Body of pancreas (tissue), 4 donors: ENCODE measurements at regions not wholly inside any gene's neighbourhood (a gene's known extent, or its start where the extent isn't known, plus 50 kb on each side); places are given as distances from the start of the nearest gene placed in this dataset.

Experiments
- ATAC-seq: fragments of 150-250 bp; one replicate; pipeline ENCODE4 v1.9.1; 2016
- DNase-seq, 4 donors: peaks; one replicate each; pipeline ENCODE4 v3.0.0-alpha.2; 2019
- H3K27ac ChIP-seq, 4 donors: fragments of 200-600 bp; sonication (generic); 1 replicate in 3 of 4; 2 replicates in 1 of 4; pipeline versions ENCODE4 v1.5.1 to v1.6.1; 2016 to 2019; ENCODE audit warnings: mild to moderate bottlenecking in 1 of 4, mixed read lengths in 1 of 4, moderate library complexity in 1 of 4
- H3K27me3 ChIP-seq, 2 donors: fragments of 200-600 bp; sonication (generic); one replicate each; pipeline ENCODE4 v1.6.0; 2016; ENCODE audit warnings: mild to moderate bottlenecking in 1 of 2
- H3K36me3 ChIP-seq, 2 donors: fragments of 200-600 bp; sonication (generic); replicated peaks in 1 of 2; 2 replicates each; pipeline ENCODE4 v1.5.1; 2016; ENCODE audit warnings: low read depth in 2 of 2; ENCODE audit not compliant: insufficient read depth in 1 of 2
- H3K4me1 ChIP-seq: fragments of 200-600 bp; sonication (generic); one replicate; pipeline ENCODE4 v1.6.0; 2016
- H3K4me3 ChIP-seq, 2 donors: fragments of 200-600 bp; sonication (generic); 1 replicate in 1 of 2; 2 replicates in 1 of 2; pipeline ENCODE4 v1.5.1; 2016 to 2019
- H3K9me3 ChIP-seq, 3 donors: fragments of 200-600 bp; sonication (generic); 1 replicate in 2 of 3; 2 replicates in 1 of 3; pipeline ENCODE4 v1.5.1; 2016
- POLR2A ChIP-seq, 3 donors: fragments of 450-650 bp; IDR thresholded peaks; one replicate each; pipeline ENCODE4 v1.6.1; 2016; ENCODE audit warnings: antibody characterized with exemption in 3 of 3, mild to moderate bottlenecking in 2 of 3
- WGBS, 2 donors: methylation state at CpG; one replicate each; pipeline ENCODE4 v1.1.5; 2017; 5-methylcytosine and 5-hydroxymethylcytosine counted together
- intact Hi-C: fragments of 100-400 bp; cut with DNase I; formaldehyde crosslinking; loops from one replicate; pipeline ENCODE4 v1.15.1; 2023
- TF ChIP-seq, protein P1 (sequence below), 7 experiments: fragments of 450-650 bp in 4 of 7; fragments of 200-600 bp in 3 of 7; sonication (generic) in 3 of 7; IDR thresholded peaks; one replicate each; pipeline ENCODE4 v1.5.1; 2016 to 2019; ENCODE audit warnings: antibody characterized with exemption in 7 of 7

DNA sequence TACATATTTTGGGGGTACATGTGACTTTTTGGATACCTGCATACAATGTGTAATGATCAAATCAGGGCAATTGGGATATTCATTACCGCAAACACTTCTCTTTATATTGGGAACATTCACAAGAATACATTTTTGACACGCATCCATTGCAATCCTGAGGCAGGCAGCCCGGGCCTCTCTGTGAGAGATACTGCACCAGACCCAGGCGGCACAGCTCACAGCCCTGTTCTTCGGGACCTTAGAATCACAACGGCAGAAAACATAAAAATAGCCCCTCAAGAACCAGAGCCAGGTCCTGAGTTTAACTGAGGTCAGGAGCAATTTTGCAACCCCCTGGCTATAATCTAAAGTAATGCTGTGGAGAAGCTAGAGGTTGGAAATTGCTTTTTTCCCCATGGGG is 90.8 kb upstream of the PGBD5 start:
- H3K4me3 ChIP-seq: no peak overlapping the region
- H3K9me3 ChIP-seq: no peaks in the 10 kb centered on the region
- no peak for TF ChIP-seq POLR2A (IDR thresholded peaks at IDR 0.05)
- TF ChIP-seq, protein P1, sequence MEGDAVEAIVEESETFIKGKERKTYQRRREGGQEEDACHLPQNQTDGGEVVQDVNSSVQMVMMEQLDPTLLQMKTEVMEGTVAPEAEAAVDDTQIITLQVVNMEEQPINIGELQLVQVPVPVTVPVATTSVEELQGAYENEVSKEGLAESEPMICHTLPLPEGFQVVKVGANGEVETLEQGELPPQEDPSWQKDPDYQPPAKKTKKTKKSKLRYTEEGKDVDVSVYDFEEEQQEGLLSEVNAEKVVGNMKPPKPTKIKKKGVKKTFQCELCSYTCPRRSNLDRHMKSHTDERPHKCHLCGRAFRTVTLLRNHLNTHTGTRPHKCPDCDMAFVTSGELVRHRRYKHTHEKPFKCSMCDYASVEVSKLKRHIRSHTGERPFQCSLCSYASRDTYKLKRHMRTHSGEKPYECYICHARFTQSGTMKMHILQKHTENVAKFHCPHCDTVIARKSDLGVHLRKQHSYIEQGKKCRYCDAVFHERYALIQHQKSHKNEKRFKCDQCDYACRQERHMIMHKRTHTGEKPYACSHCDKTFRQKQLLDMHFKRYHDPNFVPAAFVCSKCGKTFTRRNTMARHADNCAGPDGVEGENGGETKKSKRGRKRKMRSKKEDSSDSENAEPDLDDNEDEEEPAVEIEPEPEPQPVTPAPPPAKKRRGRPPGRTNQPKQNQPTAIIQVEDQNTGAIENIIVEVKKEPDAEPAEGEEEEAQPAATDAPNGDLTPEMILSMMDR (IDR thresholded peaks at IDR 0.05): no peak
- intact Hi-C loops: no loop called here
- peaks cover 5% of the 10 kb centered on the region for H3K4me1 ChIP-seq
- H3K27ac ChIP-seq: no peak overlapping the region
- ATAC-seq (no peak), DNase-seq (no peak)
- 82 to 92% methylated on average over 6 of the region's 6 CpGs for WGBS, 2 donors
- H3K27me3 ChIP-seq: no peaks in the 10 kb centered on the region
- H3K36me3 ChIP-seq: no peaks in the 10 kb centered on the region

DNA sequence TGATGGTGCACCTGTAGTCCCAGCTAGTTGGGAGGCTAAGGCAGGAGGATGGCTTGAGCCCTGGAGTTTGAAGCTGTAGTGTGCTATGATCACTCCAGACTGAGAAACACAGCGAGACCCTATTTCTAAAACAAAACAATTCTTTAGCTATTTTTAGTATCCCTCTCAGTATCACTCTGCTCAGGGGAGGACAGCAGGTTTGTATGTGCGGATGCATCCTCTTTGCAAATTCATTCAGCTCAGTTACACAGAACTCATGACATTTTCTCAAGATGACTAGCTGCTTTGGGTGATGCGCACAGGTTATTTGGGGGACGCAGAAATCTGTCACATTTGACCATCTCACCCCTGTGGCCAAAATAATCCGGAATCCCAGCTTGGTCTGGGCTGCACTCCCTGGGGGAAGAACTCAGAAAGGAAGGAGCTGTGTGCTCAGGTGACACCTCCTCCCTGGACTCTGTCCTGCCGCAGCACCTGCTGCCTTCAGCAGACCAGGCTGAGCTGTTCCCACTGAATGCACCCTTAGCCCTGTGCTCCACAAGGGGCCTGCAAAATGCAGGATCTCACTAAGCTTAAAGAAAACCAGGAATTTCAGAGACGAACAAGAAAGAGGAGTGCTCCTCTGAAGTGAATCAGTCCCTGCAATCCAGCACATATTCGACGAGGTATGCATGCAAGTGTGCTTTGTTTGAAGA is 89.5 kb upstream of the PGBD5 start:
- no peaks in the 10 kb centered on the region for H3K27me3 ChIP-seq
- TF ChIP-seq, protein P1 (IDR thresholded peaks at IDR 0.05): no peak
- no peak for TF ChIP-seq POLR2A (IDR thresholded peaks at IDR 0.05)
- peak in 3 of 4 donors; percentile 47 to 49 (median 48) for DNase-seq
- peaks cover 5% of the 10 kb centered on the region for H3K4me1 ChIP-seq
- peak overlapping the region in 1 of 4 donors; percentile 15 for H3K27ac ChIP-seq
- intact Hi-C loops: no loop called here
- H3K9me3 ChIP-seq: no peaks in the 10 kb centered on the region
- 42 to 46% methylated on average over 8 to 9 of the region's 9 CpGs for WGBS, 2 donors
- ATAC-seq: peak; percentile 60
- H3K4me3 ChIP-seq: no peak overlapping the region
- no peaks in the 10 kb centered on the region for H3K36me3 ChIP-seq

DNA sequence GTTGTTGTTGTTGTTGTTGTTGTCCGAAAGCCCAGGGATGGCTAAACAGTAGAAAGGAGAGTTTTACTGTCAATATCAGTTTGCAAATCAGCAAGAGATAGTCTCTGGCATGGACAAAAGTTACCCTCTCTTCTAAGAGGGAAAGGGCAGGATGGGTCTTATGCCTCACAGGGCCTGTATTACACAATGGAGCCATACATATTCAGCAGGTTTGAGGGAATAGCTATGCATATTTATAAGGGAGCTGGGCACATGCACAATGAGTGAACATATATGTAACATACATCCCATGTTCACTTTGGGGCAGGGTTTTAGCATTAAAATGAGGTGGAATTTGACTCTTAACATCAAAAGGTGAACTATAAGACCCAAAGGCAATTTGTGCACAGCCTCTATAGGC is 84.4 kb upstream of the PGBD5 start:
- TF ChIP-seq, protein P1 (IDR thresholded peaks at IDR 0.05): no peak
- no peak for TF ChIP-seq POLR2A (IDR thresholded peaks at IDR 0.05)
- ATAC-seq: no peak
- Histone ChIP-seq H3K9me3 (no peaks in the 10 kb centered on the region), H3K27me3 (no peaks in the 10 kb centered on the region), H3K36me3 (no peaks in the 10 kb centered on the region), H3K27ac (no peak overlapping the region), H3K4me1 (no peaks in the 10 kb centered on the region), H3K4me3 (no peak overlapping the region)
- WGBS, 2 donors: 94 to 100% methylated on average over 1 of the region's 1 CpG
- no peak for DNase-seq
- intact Hi-C loops: no loop called here

DNA sequence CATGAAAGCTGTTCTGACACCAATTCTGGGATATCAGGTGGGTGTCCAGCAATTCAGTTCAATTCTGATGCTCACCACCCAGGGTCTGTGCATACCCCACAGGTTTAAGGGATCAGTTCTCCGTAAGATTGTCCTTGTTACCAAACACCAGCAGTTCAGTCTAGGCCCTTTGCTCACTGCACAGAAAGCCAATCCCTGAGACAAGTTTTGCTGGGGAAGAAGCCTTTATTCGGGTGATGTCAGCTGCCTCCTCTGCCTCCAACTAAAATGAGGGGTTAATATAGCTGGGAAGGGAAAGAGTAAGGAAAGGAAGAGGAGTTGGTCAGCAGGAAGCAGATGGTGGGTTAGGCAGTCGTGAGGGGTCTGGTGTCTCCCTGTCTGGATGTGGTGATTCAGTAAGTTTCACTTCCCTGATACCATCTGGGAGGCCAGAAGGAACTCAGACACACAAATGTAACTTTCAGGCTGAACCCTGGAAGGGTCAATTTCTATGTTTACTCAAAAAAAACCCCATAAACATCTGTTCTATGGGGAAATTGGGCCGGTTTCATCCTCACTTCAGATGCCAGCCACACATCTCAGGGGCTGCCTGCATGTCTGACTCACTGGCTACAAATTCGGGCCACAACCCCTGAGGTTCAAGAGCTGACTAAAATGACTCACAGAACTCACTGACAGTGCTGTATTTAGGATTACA is 83.3 kb upstream of the PGBD5 start:
- no peak for TF ChIP-seq POLR2A (IDR thresholded peaks at IDR 0.05)
- TF ChIP-seq, protein P1 (IDR thresholded peaks at IDR 0.05): no peak
- WGBS, 2 donors: 64 to 65% methylated on average over 5 of the region's 5 CpGs

More for the DNA sequence above, 83.3 kb upstream of the PGBD5 start:
- ATAC-seq (no peak), DNase-seq (peak in 1 of 4 donors; percentile 43)
- intact Hi-C loops: no loop called here
- H3K36me3 ChIP-seq: no peaks in the 10 kb centered on the region
- no peak overlapping the region for H3K4me3 ChIP-seq
- no peaks in the 10 kb centered on the region for H3K4me1 ChIP-seq
- no peaks in the 10 kb centered on the region for H3K9me3 ChIP-seq
- H3K27ac ChIP-seq: no peak overlapping the region
- no peaks in the 10 kb centered on the region for H3K27me3 ChIP-seq
